GM10266 (cell line): ENCODE measurements at regions not wholly inside any gene's neighbourhood (a gene's known extent, or its start where the extent isn't known, plus 50 kb on each side); places are given as distances from the start of the nearest gene placed in this dataset.

Experiments
- DNase-seq: peaks from one replicate; pipeline ENCODE4 v3.0.0; 2012; ENCODE audit errors: extremely low spot score
- TF ChIP-seq, protein P1 (sequence below): IDR thresholded peaks from 2 replicates; pipeline ENCODE4 v1.5.1; 2012; ENCODE audit warnings: mild to moderate bottlenecking, low read depth; ENCODE audit not compliant: control insufficient read depth, insufficient read depth; ENCODE audit errors: missing control alignments

DNA sequence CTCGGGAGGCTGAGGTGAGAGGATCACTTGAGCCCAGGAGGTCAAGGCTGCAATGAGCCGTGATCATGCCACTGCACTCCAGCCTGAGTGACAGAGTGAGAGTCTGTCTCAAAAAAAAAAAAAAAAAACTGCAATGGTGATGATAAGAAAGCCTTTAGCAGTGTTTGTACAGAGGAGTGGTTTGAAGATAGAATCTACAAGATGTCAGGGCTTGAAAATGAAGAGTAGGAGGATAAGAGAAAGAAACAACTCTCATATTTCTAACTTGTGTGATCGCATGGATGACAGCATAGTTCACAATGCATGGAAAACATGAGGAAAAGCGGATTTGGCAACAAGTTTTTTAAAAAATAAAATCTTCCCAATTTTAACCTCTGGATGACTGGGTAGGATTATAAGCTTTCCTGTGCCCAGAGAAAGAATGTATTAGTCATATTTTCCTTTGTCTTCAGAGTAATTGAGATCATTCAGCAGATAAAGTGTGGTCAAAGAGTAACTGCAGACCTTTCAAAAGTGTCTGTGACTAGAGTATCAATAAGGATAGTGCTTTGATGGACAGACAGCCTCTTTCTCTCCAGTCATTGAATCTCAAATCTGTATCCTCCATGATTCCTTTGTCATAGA is 328.1 kb downstream of the CASP12 start:
- no peak for DNase-seq

DNA sequence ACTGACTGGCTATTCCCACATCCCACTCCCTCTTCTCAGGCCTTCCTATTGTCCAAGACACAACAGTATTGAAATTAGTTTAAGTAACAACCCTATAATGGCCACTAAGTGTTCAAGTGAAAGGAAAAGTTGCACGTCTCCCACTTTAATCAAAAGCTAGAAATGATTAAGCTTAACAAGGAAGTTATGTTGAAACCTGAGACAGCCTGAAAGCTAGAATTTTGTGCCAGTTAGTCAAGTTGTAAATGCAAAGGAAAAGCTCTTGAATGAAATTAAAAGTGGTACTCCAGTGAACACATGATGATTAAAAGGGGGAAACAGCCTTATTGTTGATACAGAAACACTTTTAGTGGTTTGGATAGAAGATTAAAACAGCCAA is 332.7 kb downstream of the CASP12 start:
- no peak for DNase-seq
- TF ChIP-seq, protein P1, sequence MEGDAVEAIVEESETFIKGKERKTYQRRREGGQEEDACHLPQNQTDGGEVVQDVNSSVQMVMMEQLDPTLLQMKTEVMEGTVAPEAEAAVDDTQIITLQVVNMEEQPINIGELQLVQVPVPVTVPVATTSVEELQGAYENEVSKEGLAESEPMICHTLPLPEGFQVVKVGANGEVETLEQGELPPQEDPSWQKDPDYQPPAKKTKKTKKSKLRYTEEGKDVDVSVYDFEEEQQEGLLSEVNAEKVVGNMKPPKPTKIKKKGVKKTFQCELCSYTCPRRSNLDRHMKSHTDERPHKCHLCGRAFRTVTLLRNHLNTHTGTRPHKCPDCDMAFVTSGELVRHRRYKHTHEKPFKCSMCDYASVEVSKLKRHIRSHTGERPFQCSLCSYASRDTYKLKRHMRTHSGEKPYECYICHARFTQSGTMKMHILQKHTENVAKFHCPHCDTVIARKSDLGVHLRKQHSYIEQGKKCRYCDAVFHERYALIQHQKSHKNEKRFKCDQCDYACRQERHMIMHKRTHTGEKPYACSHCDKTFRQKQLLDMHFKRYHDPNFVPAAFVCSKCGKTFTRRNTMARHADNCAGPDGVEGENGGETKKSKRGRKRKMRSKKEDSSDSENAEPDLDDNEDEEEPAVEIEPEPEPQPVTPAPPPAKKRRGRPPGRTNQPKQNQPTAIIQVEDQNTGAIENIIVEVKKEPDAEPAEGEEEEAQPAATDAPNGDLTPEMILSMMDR = no peak

More for the DNA sequence above, 328.1 kb downstream of the CASP12 start:
- TF ChIP-seq, protein P1 = no peak

DNA sequence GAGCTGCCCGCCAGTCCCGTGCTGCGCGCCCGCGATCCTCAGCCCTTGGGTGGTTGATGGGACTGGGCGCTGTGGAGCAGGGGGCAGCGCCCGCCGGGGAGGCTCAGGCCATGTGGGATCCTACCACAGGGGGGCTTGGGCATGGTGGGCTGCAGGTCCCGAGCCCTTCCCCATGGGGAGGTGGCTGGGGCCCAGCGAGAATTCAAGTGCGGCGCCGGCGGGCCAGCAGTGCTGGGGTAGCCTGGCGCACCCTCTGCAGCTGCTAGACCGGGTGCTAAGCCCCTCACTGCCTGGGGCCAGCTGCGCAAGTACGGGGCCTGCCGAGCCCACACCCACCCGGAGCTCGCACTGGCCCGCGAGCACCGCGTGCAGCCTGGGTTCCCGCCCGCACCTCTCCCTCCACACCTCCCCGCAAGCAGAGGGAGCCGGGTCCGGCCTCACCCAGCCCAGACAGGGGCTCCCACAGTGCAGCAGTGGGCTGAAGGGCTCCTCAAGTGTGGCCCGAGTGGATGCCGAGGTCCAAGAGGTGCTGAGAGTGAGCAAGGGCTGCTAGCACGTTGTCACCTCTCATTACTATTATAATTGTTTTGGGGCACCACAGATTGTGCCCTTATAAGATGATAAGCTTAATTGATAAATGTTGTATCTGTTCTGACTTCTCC is 333.2 kb downstream of the CASP12 start:
- no peak for DNase-seq
- TF ChIP-seq, protein P1 = no peak

DNA sequence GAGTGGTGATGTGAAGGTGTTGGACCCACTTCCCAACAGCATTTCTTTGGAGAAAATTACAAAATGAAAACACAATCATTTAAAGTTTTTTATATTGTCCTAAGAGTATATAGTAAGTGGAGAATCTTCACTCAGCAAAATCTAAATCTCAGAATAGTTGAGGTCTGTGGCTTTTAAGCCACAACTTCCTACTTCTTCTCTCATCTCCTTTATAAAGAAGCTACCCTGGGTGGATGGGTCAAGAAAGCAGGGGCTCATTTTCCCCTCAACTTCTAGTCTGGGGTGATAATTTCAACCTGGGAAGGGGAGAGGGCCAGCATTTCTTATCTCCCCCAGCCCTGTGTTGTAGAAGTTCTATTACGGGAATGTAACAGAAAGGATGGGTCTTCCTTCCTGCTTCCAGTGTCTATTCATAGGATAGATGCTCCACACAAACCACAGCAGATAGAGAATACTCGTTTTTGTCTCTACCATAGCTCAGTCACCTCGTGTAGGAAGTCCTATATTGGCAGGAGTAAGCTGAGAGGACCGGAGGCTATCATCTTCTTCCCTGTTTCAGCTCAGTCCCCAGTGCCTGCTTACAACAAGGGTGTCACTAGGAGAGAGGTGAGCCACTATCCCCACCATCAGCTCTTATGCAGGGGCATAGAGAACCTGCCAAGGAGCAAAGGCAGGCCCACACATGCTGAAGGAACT is 341.5 kb downstream of the CASP12 start:
- no peak for DNase-seq
- TF ChIP-seq, protein P1 = no peak

DNA sequence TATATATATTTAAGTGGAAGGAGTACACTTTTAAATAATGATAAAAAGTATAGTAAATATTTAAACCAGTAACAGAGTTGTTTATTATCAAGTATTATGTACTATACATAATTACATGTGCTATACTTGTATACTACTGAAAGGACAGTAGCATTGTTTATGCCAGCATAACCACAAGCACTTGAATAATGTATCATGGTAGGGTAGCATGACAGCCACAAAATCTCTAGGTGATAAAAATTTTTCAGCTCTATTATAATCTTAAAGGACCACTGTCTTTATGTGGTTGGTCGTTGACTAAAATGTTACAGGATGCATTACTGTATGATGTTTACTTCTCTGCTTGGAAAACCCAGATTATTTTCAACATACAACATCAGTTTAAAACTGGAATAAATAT is 349.2 kb downstream of the CASP12 start:
- TF ChIP-seq, protein P1 = no peak
- DNase-seq = no peak

DNA sequence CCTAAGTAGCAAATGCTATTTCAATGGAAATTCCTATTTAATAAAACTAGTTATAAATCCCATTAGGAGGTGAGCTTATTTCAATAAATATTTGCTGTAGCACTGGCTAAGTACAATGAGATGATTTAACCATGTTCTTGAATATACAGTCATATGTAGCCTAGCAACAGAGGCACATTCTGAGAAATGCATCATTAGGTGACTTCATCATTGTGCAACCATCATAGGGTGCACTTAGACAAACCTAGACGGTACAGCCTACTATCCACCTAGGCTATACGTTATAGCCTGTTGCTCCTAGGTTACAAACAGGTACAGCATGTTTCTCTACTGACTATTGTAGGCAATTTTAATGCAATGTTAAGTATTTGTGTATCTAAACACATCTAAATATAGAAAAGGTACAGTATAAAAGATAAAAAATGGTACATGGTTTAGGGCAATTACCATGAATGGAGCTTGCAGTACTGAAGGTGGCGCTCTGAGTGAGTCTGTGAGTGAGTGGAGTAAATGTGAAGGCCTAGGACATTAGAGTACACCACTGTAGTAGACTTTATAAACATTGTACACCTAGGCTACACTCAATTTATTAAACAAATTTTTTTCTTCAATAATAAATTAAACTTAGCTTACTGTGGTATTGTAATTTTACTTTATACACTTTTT is 350.1 kb downstream of the CASP12 start:
- TF ChIP-seq, protein P1 = no peak
- DNase-seq = no peak
